Activated CD8-positive, alpha-beta T cell treated with anti-CD3 and anti-CD28 coated beads, Interleukin-2, amount 10 ng/mL, durations not matched to agents 7 days and 5 days (primary cell): ENCODE measurements at regions not wholly inside any gene's neighbourhood (a gene's known extent, or its start where the extent isn't known, plus 50 kb on each side); places are given as distances from the start of the nearest gene placed in this dataset.

Experiments
- ATAC-seq: fragments of 150-1000 bp; cut with Tn5 transposase; one replicate; pipeline ENCODE4 v1.10.0; 2021; ENCODE audit warnings: moderate library complexity
- CTCF ChIA-PET: fragments of 350-600 bp; sonication (Branson Sonifier 250); formaldehyde crosslinking; loops from one replicate; lab custom pipeline; 2021; ENCODE audit warnings: antibody characterized with exemption; lab: Charles Lee
- POLR2A ChIA-PET: fragments of 350-600 bp; sonication (Branson Sonifier 250); formaldehyde crosslinking; loops from one replicate; lab custom pipeline; 2021; ENCODE audit warnings: antibody characterized with exemption; lab: Charles Lee
- DNase-seq: peaks from one replicate; pipeline ENCODE4 v3.0.0-alpha.2; 2020
- H3K27ac Mint-ChIP-seq: one replicate; pipeline ENCODE4 v1.8.0; 2021; ENCODE audit warnings: mild to moderate bottlenecking, mixed read lengths
- H3K27me3 Mint-ChIP-seq: one replicate; pipeline ENCODE4 v1.8.0; 2021; ENCODE audit warnings: low read depth, mixed read lengths
- H3K36me3 Mint-ChIP-seq: one replicate; pipeline ENCODE4 v1.8.0; 2021; ENCODE audit warnings: low read depth, mixed read lengths
- H3K4me1 Mint-ChIP-seq: one replicate; pipeline ENCODE4 v1.8.0; 2021; ENCODE audit warnings: low read depth, mixed read lengths
- H3K4me3 Mint-ChIP-seq: one replicate; pipeline ENCODE4 v1.8.0; 2021; ENCODE audit warnings: mild to moderate bottlenecking, mixed read lengths
- H3K9me3 Mint-ChIP-seq: one replicate; pipeline ENCODE4 v1.8.0; 2022; ENCODE audit warnings: mixed read lengths; ENCODE audit not compliant: insufficient read depth

GRCh38 chr7:68266004-68266579 is 1269.5 kb downstream of the TYW1 start:
- POLR2A ChIA-PET = no interaction called here
- CTCF ChIA-PET = no interaction called here

GRCh38 chr7:68267486-68267885 is 1270.9 kb downstream of the TYW1 start:
- ChIA-PET POLR2A (no interaction called here), CTCF (no interaction called here)
- H3K27me3 Mint-ChIP-seq = no peaks in the 10 kb centered on the region
- ATAC-seq = no peak
- H3K9me3 Mint-ChIP-seq = peaks cover 17% of the 10 kb centered on the region
- no peak overlapping the region for H3K4me3 Mint-ChIP-seq
- H3K4me1 Mint-ChIP-seq = no peaks in the 10 kb centered on the region
- DNase-seq = no peak
- H3K27ac Mint-ChIP-seq = no peak overlapping the region
- H3K36me3 Mint-ChIP-seq = no peaks in the 10 kb centered on the region

More at GRCh38 chr7:68266004-68266579, 1269.5 kb downstream of the TYW1 start:
- no peaks in the 10 kb centered on the region for H3K36me3 Mint-ChIP-seq
- peaks cover 17% of the 10 kb centered on the region for H3K9me3 Mint-ChIP-seq
- ATAC-seq (no peak), DNase-seq (no peak)
- no peak overlapping the region for H3K4me3 Mint-ChIP-seq
- H3K4me1 Mint-ChIP-seq = no peaks in the 10 kb centered on the region
- H3K27me3 Mint-ChIP-seq = no peaks in the 10 kb centered on the region
- no peak overlapping the region for H3K27ac Mint-ChIP-seq

GRCh38 chr7:68269405-68269804 is 1272.8 kb downstream of the TYW1 start:
- H3K36me3 Mint-ChIP-seq = no peaks in the 10 kb centered on the region
- H3K9me3 Mint-ChIP-seq = peaks cover 17% of the 10 kb centered on the region
- ChIA-PET CTCF (no interaction called here), POLR2A (no interaction called here)
- no peak overlapping the region for H3K4me3 Mint-ChIP-seq
- H3K27ac Mint-ChIP-seq = no peak overlapping the region
- no peak for ATAC-seq
- no peaks in the 10 kb centered on the region for H3K27me3 Mint-ChIP-seq
- H3K4me1 Mint-ChIP-seq = no peaks in the 10 kb centered on the region
- no peak for DNase-seq

GRCh38 chr7:68272507-68272906 is 1275.9 kb downstream of the TYW1 start:
- ATAC-seq = no peak
- Mint-ChIP-seq H3K27ac (no peak overlapping the region), H3K27me3 (no peaks in the 10 kb centered on the region), H3K4me1 (no peaks in the 10 kb centered on the region), H3K9me3 (no peaks in the 10 kb centered on the region), H3K4me3 (no peak overlapping the region), H3K36me3 (no peaks in the 10 kb centered on the region)
- ChIA-PET POLR2A (no interaction called here), CTCF (no interaction called here)
- DNase-seq = no peak

- H3K27ac Mint-ChIP-seq = no peak overlapping the region
- no peak overlapping the region for H3K4me3 Mint-ChIP-seq
- H3K27me3 Mint-ChIP-seq = no peaks in the 10 kb centered on the region
- ChIA-PET POLR2A (no interaction called here), CTCF (no interaction called here)
- H3K4me1 Mint-ChIP-seq = no peaks in the 10 kb centered on the region
- DNase-seq (no peak), ATAC-seq (no peak)
- peaks cover 3% of the 10 kb centered on the region for H3K9me3 Mint-ChIP-seq
- H3K36me3 Mint-ChIP-seq = no peaks in the 10 kb centered on the region
Observed at GRCh38 chr7:68276725-68277124, 1280.1 kb downstream of the TYW1 start.

- no peak for ATAC-seq
- Mint-ChIP-seq H3K4me3 (no peak overlapping the region), H3K27me3 (no peaks in the 10 kb centered on the region), H3K9me3 (peaks cover 17% of the 10 kb centered on the region), H3K27ac (no peak overlapping the region), H3K4me1 (no peaks in the 10 kb centered on the region), H3K36me3 (no peaks in the 10 kb centered on the region)
- ChIA-PET POLR2A (no interaction called here), CTCF (no interaction called here)
- DNase-seq = no peak
Observed at GRCh38 chr7:68279827-68280400, 1283.3 kb downstream of the TYW1 start.

GRCh38 chr7:68280931-68281330 is 1284.3 kb downstream of the TYW1 start:
- DNase-seq = no peak
- H3K9me3 Mint-ChIP-seq = peaks cover 23% of the 10 kb centered on the region
- CTCF ChIA-PET = no interaction called here
- POLR2A ChIA-PET = no interaction called here
- no peaks in the 10 kb centered on the region for H3K27me3 Mint-ChIP-seq
- H3K4me1 Mint-ChIP-seq = no peaks in the 10 kb centered on the region
- ATAC-seq = no peak
- H3K36me3 Mint-ChIP-seq = no peaks in the 10 kb centered on the region
- no peak overlapping the region for H3K4me3 Mint-ChIP-seq
- no peak overlapping the region for H3K27ac Mint-ChIP-seq

- ATAC-seq (no peak), DNase-seq (no peak)
Observed at GRCh38 chr7:68288144-68288593, 1291.5 kb downstream of the TYW1 start.

GRCh38 chr7:68291710-68292109 is 1295.1 kb downstream of the TYW1 start:
- Mint-ChIP-seq H3K4me1 (no peaks in the 10 kb centered on the region), H3K27ac (no peak overlapping the region), H3K27me3 (no peaks in the 10 kb centered on the region), H3K9me3 (peaks cover 34% of the 10 kb centered on the region), H3K36me3 (no peaks in the 10 kb centered on the region), H3K4me3 (no peak overlapping the region)
- DNase-seq (no peak), ATAC-seq (no peak)
- ChIA-PET CTCF (no interaction called here), POLR2A (no interaction called here)

More at GRCh38 chr7:68288144-68288593, 1291.5 kb downstream of the TYW1 start:
- H3K9me3 Mint-ChIP-seq = peaks cover 25% of the 10 kb centered on the region
- H3K4me3 Mint-ChIP-seq = no peak overlapping the region
- CTCF ChIA-PET = no interaction called here
- no peaks in the 10 kb centered on the region for H3K27me3 Mint-ChIP-seq
- H3K36me3 Mint-ChIP-seq = no peaks in the 10 kb centered on the region
- H3K4me1 Mint-ChIP-seq = no peaks in the 10 kb centered on the region
- POLR2A ChIA-PET = no interaction called here
- H3K27ac Mint-ChIP-seq = no peak overlapping the region

GRCh38 chr7:68295386-68295785 is 1298.8 kb downstream of the TYW1 start:
- ChIA-PET CTCF (no interaction called here), POLR2A (no interaction called here)
- no peaks in the 10 kb centered on the region for H3K4me1 Mint-ChIP-seq
- no peaks in the 10 kb centered on the region for H3K36me3 Mint-ChIP-seq
- no peak overlapping the region for H3K27ac Mint-ChIP-seq
- H3K27me3 Mint-ChIP-seq = no peaks in the 10 kb centered on the region
- no peak overlapping the region for H3K4me3 Mint-ChIP-seq
- peaks cover 34% of the 10 kb centered on the region for H3K9me3 Mint-ChIP-seq
- DNase-seq = no peak
- no peak for ATAC-seq

- H3K4me3 Mint-ChIP-seq = no peak overlapping the region
- no peaks in the 10 kb centered on the region for H3K4me1 Mint-ChIP-seq
- H3K27me3 Mint-ChIP-seq = no peaks in the 10 kb centered on the region
- ChIA-PET CTCF (no interaction called here), POLR2A (no interaction called here)
- peaks cover 25% of the 10 kb centered on the region for H3K9me3 Mint-ChIP-seq
- no peak overlapping the region for H3K27ac Mint-ChIP-seq
- no peaks in the 10 kb centered on the region for H3K36me3 Mint-ChIP-seq
- ATAC-seq (no peak), DNase-seq (no peak)
Observed at GRCh38 chr7:68304536-68304935, 1293.7 kb upstream of the AUTS2 start.

GRCh38 chr7:68306692-68307107 is 1291.6 kb upstream of the AUTS2 start:
- peaks cover 24% of the 10 kb centered on the region for H3K9me3 Mint-ChIP-seq
- H3K4me3 Mint-ChIP-seq = no peak overlapping the region
- H3K36me3 Mint-ChIP-seq = no peaks in the 10 kb centered on the region
- DNase-seq (no peak), ATAC-seq (no peak)
- no peaks in the 10 kb centered on the region for H3K4me1 Mint-ChIP-seq
- POLR2A ChIA-PET = no interaction called here
- CTCF ChIA-PET = no interaction called here
- no peaks in the 10 kb centered on the region for H3K27me3 Mint-ChIP-seq
- H3K27ac Mint-ChIP-seq = no peak overlapping the region

GRCh38 chr7:68309271-68309670 is 1289.0 kb upstream of the AUTS2 start:
- Mint-ChIP-seq H3K4me1 (no peaks in the 10 kb centered on the region), H3K27me3 (no peaks in the 10 kb centered on the region), H3K36me3 (no peaks in the 10 kb centered on the region), H3K9me3 (peaks cover 25% of the 10 kb centered on the region), H3K27ac (no peak overlapping the region), H3K4me3 (no peak overlapping the region)
- POLR2A ChIA-PET = no interaction called here
- ATAC-seq = no peak
- DNase-seq = no peak
- CTCF ChIA-PET = no interaction called here
